AG09309 (cell line): ENCODE measurements at regions not wholly inside any gene's neighbourhood (a gene's known extent, or its start where the extent isn't known, plus 50 kb on each side); places are given as distances from the start of the nearest gene placed in this dataset.

Experiments
- DNase-seq: peaks from one replicate; pipeline ENCODE4 v3.0.0-alpha.2; 2010; ENCODE audit warnings: low read depth
- H3K4me3 ChIP-seq: 2 replicates; pipeline ENCODE4 v1.5.1; 2011; ENCODE audit warnings: mild to moderate bottlenecking, low read depth, low read length, moderate library complexity; ENCODE audit not compliant: control insufficient read depth
- TF ChIP-seq, protein P1 (sequence below): IDR thresholded peaks from 2 replicates; pipeline ENCODE4 v1.5.1; 2011; ENCODE audit warnings: mild to moderate bottlenecking, low read depth, low read length, inconsistent platforms; ENCODE audit not compliant: insufficient read depth, control insufficient read depth; ENCODE audit errors: missing control alignments

GRCh38 chr12:92568691-92569090 is 134.1 kb upstream of the PLEKHG7 start:
- TF ChIP-seq, protein P1, sequence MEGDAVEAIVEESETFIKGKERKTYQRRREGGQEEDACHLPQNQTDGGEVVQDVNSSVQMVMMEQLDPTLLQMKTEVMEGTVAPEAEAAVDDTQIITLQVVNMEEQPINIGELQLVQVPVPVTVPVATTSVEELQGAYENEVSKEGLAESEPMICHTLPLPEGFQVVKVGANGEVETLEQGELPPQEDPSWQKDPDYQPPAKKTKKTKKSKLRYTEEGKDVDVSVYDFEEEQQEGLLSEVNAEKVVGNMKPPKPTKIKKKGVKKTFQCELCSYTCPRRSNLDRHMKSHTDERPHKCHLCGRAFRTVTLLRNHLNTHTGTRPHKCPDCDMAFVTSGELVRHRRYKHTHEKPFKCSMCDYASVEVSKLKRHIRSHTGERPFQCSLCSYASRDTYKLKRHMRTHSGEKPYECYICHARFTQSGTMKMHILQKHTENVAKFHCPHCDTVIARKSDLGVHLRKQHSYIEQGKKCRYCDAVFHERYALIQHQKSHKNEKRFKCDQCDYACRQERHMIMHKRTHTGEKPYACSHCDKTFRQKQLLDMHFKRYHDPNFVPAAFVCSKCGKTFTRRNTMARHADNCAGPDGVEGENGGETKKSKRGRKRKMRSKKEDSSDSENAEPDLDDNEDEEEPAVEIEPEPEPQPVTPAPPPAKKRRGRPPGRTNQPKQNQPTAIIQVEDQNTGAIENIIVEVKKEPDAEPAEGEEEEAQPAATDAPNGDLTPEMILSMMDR: no peak
- DNase-seq: no peak
- H3K4me3 ChIP-seq: no peak overlapping the region

GRCh38 chr12:92566448-92567019 is 136.3 kb upstream of the PLEKHG7 start:
- TF ChIP-seq, protein P1: no peak
- no peak overlapping the region for H3K4me3 ChIP-seq
- no peak for DNase-seq

- TF ChIP-seq, protein P1: no peak
- no peak overlapping the region for H3K4me3 ChIP-seq
- no peak for DNase-seq
Measured at GRCh38 chr12:92563819-92564218, 139.0 kb upstream of the PLEKHG7 start.

DNA sequence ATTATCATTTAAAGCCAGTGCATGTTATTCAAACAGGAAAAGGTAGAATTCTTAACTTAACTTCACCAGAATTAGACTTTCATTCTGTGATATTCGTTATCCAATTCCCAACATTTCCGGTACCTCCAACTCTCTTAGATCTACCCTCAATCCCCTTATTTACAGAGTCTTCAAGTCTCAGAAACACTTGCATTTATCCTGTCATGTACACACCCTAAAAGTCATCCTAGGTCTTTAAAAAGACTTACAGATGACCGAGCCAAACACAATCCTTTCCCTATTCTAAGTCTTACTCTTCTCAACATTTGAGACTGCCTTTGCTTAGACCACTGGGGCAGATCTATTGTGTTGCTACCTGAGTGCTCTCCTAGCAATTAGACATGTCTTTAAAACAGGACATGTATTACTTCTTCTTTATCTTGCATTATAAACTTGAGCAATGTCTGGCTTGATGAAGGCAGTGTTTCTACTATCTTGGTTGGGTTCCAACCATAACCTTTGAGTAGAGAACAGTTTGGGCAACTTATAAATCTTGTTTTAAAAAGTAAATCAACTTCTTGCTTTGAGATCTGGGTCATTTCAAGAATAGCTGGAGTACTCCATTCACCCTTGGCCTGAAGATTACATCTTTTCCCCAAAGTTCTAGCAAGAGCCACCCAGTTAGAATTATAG is 140.6 kb upstream of the PLEKHG7 start:
- H3K4me3 ChIP-seq: no peak overlapping the region
- no peak for DNase-seq
- TF ChIP-seq, protein P1: no peak

DNA sequence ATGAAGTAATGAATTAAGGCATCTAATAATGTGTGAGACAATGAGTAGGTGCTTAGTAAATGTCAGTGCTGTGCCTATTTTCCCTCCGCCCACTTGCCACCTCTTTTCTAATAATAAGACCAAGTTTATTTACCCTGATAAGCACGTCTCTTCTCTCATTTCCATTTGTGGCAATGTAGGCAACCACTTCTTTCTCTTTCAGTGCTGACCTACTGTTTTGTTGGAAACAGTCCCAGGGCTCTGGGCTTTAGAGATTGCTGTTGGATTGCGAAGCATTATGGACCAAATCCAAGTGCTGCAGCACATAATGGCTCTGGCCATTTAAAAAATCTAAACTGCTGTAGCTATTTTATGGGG is 141.3 kb upstream of the PLEKHG7 start:
- no peak overlapping the region for H3K4me3 ChIP-seq
- peak; percentile 80 for DNase-seq

GRCh38 chr12:92560713-92561542 is 141.9 kb upstream of the PLEKHG7 start:
- TF ChIP-seq, protein P1: no peak
- no peak for DNase-seq
- H3K4me3 ChIP-seq: no peak overlapping the region

More for the DNA sequence above, 141.3 kb upstream of the PLEKHG7 start:
- TF ChIP-seq, protein P1: no peak
